Neural cell (in vitro differentiated cells): ENCODE measurements at regions not wholly inside any gene's neighbourhood (a gene's known extent, or its start where the extent isn't known, plus 50 kb on each side); places are given as distances from the start of the nearest gene placed in this dataset.

Source experiments
- EP300 ChIP-seq: fragments of 450-650 bp; conservative IDR thresholded peaks from 2 replicates; pipeline ENCODE4 v1.6.1; 2014; ENCODE audit warnings: antibody characterized with exemption, mild to moderate bottlenecking, moderate library complexity; ENCODE audit not compliant: poor library complexity, severe bottlenecking
- EZH2 ChIP-seq: fragments of 200-600, 300-800 bp; shearing (Covaris generic), sonication (generic); IDR thresholded peaks from 2 replicates; pipeline ENCODE4 v1.6.1; 2014; ENCODE audit warnings: antibody characterized with exemption, low read length, borderline replicate concordance, mild to moderate bottlenecking; ENCODE audit not compliant: insufficient read depth, poor library complexity, severe bottlenecking
- MXI1 ChIP-seq: fragments of 450-650 bp; conservative IDR thresholded peaks from 2 replicates; pipeline ENCODE4 v1.6.1; 2014; ENCODE audit warnings: antibody characterized with exemption, mild to moderate bottlenecking; ENCODE audit not compliant: poor library complexity, severe bottlenecking
- POLR2AphosphoS5 ChIP-seq: IDR thresholded peaks from 2 replicates; pipeline ENCODE4 v1.6.1; 2012
- RAD21 ChIP-seq: fragments of 450-650 bp; conservative IDR thresholded peaks from 2 replicates; pipeline ENCODE4 v1.6.1; 2014; ENCODE audit warnings: antibody characterized with exemption, mild to moderate bottlenecking, moderate library complexity
- TAF1 ChIP-seq: IDR thresholded peaks from 2 replicates; pipeline ENCODE4 v1.6.1; 2012; ENCODE audit warnings: low read depth
- TF ChIP-seq, protein P1 (sequence below): fragments of 450-650 bp; IDR thresholded peaks from 2 replicates; pipeline ENCODE4 v1.5.1; 2014; ENCODE audit warnings: antibody characterized with exemption, mild to moderate bottlenecking, moderate library complexity; ENCODE audit not compliant: poor library complexity, severe bottlenecking
- TF ChIP-seq, protein P2 (sequence below): IDR thresholded peaks from 2 replicates; pipeline ENCODE4 v1.6.1; 2012; ENCODE audit warnings: borderline replicate concordance

DNA sequence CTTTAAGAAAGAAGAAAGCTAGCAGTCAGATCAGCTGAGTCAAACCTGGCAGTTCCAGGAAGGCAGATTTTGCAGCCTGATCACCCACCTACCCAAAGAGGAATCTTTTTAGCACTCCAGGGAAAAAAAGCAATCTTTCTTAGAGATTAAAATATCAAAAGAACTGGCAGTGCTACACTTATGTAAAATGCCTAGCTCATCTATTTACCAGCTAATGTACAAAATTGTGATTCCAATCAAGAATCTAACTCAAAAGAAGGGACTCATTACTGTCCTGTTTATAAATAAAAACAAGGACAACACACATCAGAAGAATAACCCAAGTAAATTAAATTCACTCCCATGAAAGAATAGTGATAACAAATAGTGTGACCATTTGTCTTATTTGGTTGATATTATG lies 222.4 kb upstream of the ERCC4 start:
- TF ChIP-seq, protein P1, sequence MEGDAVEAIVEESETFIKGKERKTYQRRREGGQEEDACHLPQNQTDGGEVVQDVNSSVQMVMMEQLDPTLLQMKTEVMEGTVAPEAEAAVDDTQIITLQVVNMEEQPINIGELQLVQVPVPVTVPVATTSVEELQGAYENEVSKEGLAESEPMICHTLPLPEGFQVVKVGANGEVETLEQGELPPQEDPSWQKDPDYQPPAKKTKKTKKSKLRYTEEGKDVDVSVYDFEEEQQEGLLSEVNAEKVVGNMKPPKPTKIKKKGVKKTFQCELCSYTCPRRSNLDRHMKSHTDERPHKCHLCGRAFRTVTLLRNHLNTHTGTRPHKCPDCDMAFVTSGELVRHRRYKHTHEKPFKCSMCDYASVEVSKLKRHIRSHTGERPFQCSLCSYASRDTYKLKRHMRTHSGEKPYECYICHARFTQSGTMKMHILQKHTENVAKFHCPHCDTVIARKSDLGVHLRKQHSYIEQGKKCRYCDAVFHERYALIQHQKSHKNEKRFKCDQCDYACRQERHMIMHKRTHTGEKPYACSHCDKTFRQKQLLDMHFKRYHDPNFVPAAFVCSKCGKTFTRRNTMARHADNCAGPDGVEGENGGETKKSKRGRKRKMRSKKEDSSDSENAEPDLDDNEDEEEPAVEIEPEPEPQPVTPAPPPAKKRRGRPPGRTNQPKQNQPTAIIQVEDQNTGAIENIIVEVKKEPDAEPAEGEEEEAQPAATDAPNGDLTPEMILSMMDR = no peak
- TF ChIP-seq EZH2 (no peak), POLR2AphosphoS5 (no peak), EP300 (no peak), MXI1 (no peak), TAF1 (no peak), RAD21 (no peak)
- TF ChIP-seq, protein P2, sequence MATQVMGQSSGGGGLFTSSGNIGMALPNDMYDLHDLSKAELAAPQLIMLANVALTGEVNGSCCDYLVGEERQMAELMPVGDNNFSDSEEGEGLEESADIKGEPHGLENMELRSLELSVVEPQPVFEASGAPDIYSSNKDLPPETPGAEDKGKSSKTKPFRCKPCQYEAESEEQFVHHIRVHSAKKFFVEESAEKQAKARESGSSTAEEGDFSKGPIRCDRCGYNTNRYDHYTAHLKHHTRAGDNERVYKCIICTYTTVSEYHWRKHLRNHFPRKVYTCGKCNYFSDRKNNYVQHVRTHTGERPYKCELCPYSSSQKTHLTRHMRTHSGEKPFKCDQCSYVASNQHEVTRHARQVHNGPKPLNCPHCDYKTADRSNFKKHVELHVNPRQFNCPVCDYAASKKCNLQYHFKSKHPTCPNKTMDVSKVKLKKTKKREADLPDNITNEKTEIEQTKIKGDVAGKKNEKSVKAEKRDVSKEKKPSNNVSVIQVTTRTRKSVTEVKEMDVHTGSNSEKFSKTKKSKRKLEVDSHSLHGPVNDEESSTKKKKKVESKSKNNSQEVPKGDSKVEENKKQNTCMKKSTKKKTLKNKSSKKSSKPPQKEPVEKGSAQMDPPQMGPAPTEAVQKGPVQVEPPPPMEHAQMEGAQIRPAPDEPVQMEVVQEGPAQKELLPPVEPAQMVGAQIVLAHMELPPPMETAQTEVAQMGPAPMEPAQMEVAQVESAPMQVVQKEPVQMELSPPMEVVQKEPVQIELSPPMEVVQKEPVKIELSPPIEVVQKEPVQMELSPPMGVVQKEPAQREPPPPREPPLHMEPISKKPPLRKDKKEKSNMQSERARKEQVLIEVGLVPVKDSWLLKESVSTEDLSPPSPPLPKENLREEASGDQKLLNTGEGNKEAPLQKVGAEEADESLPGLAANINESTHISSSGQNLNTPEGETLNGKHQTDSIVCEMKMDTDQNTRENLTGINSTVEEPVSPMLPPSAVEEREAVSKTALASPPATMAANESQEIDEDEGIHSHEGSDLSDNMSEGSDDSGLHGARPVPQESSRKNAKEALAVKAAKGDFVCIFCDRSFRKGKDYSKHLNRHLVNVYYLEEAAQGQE = no peak
